ENCODE measurements at regions not wholly inside any gene's neighbourhood (a gene's known extent, or its start where the extent isn't known, plus 50 kb on each side); places are given as distances from the start of the nearest gene placed in this dataset.

DNA sequence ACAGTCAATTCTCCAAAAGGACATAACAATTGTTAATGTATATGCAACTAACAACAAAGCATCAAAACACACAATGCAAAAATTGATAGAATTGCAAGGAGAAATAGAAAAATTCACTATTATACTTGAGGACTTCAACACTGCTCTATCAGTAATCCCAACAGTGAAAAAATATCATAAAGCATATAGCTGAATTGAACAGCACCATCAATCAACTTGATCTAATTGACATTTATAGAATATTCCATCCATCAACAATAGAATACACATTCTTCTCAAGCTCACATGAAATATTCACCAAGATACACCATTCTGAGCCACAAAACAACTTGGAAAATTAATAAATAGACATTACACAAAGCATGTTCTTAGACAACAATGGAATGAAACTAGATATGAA, 60.1 kb upstream of the ASXL3 start:
- DNase-seq = no peak

DNA sequence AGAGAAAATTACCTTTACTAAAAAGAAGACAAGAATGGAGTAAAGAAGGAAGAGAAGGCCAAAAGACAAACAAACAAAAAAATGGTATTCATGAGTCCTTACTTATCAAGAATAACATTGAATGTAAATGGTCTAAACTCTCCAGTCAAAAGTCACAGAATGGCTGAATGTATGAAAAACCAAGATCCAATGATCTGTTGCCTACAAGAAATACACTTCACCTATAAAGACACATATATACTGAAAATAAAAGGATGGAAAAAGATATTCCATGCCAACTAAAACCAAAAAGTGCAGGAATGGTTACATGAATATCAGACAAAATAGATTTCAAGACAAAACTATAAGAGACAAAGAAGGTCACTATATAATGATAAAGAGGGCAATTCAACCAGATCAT, 65.0 kb upstream of the ASXL3 start:
- DNase-seq = no peak

DNA sequence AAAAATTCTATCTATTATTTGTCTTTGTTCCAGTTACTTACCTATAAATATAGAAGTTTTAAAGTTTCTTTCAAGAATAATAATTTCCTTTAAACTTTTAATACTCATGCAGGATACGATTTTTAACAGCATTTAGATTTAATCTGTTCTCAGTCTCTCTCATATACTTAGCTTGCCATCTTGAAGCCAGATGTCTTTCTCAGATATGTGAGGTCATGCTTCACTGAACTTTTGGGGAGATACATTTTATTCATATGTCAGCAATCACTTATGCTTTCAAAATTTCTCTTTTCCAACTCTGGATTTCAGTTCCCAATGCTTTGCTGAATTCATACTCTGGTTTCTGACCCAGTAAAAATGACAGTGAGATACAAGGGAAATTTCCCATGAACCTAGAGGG, 66.5 kb upstream of the CCDC178 start:
- DNase-seq = peak in 1 of 3 donors; percentile 9

DNA sequence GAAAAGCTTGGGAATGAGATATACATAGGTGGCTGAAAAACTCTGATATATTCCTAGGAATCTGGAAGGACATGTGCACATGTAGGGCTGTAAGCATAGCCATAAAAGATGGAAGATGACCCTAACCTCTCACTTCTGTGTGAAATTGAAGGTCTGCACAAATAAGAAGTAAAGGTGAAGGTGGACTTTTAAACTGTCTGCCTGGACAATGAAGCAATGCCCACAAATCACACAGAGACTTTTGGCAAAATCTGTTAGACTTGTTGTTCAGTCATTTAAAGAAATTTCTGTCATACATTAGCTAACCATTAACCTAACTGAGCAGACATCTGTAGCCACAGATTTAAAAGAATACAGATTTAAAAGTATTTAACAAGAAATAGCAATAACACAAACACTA, 65.3 kb upstream of the CCDC178 start:
- DNase-seq = no peak

DNA sequence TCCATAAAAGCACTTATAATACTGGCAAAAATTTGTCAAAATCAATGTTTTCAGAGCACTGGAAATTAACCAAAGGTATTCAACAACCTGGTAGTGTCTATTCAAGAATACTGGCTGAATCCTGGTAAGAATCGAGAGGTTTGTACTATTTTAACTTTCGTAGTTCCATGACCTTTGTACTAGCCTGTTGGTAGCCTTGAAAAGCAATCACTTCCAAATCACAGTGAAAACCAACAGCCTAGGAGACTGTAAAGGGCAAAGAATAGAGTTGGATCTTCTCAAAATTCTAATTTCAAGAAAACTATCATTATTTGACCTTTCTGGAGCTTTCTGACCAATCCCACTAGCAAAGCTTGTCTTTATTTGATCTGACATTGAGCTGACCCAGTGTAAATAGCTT, 64.8 kb upstream of the CCDC178 start:
- DNase-seq = no peak

DNA sequence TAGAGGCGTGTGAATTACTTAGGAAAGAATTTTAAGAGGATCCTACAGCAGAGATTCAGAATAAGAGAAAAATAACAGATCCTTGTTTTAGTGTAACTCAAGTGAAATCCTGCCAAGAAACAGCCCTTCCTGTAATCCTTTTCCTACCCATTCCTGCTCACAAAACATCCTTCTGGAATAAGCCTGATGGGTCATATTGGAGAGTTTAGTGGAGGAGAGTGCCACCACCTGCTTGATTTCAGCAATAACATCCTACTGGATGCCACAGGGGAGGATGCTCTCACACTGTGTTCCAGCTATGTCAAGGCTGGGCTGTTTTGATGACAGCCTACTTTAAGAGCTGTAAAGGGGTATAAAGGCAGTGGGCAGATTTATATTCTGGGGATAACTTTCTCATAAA, 54.8 kb upstream of the CCDC178 start:
- peak; percentile 22 to 61 (median 30) for DNase-seq

Data from muscle of back (tissue), 3 donors.